ENCODE measurements at regions not wholly inside any gene's neighbourhood (a gene's known extent, or its start where the extent isn't known, plus 50 kb on each side); places are given as distances from the start of the nearest gene placed in this dataset.

DNA sequence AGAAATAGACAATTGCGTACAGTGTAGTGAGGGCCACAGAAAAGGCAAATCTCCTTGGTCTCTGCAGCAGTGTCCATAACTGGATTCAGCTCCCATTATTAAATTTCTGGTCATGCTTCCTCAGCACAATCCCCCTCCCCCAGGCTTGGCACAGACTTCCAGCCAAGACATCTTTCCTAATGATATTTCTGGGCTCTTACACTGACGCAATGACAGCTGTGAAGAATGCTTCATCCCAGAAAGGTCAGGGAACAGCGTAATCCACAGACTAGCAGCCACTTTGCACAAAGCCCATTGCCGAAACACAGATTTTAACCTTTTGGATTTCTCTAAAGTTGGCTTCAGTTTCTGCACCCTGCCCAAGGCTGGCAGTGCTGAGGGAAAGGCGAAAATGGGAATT lies 597.6 kb upstream of the CPEB2 start:
- peaks cover 15% of the 10 kb centered on the region for H3K9me3 Mint-ChIP-seq
- Histone ChIP-seq H3K4me1 (ENCODE audit: insufficient read depth) (peaks cover 9% of the 10 kb centered on the region; the same call in 1 of the 2 replicates), H3K4me3 (no peak overlapping the region), H3K79me2 (replicated peaks; ENCODE audit: insufficient read depth) (no peaks in the 10 kb centered on the region), H3K27ac (ENCODE audit: low read depth) (no peak overlapping the region), H3K36me3 (ENCODE audit: insufficient read depth) (no peaks in the 10 kb centered on the region), H3F3A (replicated peaks; ENCODE audit: low read depth) (no peaks in the 10 kb centered on the region), H3K27me3 (ENCODE audit: insufficient read depth) (no peaks in the 10 kb centered on the region), H4K20me1 (replicated peaks; ENCODE audit: insufficient read depth) (no peaks in the 10 kb centered on the region), H2AFZ (no peak overlapping the region), H3K9me2 (ENCODE audit: insufficient read depth) (peaks cover 18% of the 10 kb centered on the region; the same call in 1 of the 2 replicates), H3K4me2 (no peak overlapping the region)
- H3K4me1 Mint-ChIP-seq: peaks cover 25% of the 10 kb centered on the region
- peaks cover 16% of the 10 kb centered on the region for H3K36me3 Mint-ChIP-seq (ENCODE audit: low read depth)
- H3K27ac Mint-ChIP-seq: no peak overlapping the region
- TF ChIP-seq, protein P1, sequence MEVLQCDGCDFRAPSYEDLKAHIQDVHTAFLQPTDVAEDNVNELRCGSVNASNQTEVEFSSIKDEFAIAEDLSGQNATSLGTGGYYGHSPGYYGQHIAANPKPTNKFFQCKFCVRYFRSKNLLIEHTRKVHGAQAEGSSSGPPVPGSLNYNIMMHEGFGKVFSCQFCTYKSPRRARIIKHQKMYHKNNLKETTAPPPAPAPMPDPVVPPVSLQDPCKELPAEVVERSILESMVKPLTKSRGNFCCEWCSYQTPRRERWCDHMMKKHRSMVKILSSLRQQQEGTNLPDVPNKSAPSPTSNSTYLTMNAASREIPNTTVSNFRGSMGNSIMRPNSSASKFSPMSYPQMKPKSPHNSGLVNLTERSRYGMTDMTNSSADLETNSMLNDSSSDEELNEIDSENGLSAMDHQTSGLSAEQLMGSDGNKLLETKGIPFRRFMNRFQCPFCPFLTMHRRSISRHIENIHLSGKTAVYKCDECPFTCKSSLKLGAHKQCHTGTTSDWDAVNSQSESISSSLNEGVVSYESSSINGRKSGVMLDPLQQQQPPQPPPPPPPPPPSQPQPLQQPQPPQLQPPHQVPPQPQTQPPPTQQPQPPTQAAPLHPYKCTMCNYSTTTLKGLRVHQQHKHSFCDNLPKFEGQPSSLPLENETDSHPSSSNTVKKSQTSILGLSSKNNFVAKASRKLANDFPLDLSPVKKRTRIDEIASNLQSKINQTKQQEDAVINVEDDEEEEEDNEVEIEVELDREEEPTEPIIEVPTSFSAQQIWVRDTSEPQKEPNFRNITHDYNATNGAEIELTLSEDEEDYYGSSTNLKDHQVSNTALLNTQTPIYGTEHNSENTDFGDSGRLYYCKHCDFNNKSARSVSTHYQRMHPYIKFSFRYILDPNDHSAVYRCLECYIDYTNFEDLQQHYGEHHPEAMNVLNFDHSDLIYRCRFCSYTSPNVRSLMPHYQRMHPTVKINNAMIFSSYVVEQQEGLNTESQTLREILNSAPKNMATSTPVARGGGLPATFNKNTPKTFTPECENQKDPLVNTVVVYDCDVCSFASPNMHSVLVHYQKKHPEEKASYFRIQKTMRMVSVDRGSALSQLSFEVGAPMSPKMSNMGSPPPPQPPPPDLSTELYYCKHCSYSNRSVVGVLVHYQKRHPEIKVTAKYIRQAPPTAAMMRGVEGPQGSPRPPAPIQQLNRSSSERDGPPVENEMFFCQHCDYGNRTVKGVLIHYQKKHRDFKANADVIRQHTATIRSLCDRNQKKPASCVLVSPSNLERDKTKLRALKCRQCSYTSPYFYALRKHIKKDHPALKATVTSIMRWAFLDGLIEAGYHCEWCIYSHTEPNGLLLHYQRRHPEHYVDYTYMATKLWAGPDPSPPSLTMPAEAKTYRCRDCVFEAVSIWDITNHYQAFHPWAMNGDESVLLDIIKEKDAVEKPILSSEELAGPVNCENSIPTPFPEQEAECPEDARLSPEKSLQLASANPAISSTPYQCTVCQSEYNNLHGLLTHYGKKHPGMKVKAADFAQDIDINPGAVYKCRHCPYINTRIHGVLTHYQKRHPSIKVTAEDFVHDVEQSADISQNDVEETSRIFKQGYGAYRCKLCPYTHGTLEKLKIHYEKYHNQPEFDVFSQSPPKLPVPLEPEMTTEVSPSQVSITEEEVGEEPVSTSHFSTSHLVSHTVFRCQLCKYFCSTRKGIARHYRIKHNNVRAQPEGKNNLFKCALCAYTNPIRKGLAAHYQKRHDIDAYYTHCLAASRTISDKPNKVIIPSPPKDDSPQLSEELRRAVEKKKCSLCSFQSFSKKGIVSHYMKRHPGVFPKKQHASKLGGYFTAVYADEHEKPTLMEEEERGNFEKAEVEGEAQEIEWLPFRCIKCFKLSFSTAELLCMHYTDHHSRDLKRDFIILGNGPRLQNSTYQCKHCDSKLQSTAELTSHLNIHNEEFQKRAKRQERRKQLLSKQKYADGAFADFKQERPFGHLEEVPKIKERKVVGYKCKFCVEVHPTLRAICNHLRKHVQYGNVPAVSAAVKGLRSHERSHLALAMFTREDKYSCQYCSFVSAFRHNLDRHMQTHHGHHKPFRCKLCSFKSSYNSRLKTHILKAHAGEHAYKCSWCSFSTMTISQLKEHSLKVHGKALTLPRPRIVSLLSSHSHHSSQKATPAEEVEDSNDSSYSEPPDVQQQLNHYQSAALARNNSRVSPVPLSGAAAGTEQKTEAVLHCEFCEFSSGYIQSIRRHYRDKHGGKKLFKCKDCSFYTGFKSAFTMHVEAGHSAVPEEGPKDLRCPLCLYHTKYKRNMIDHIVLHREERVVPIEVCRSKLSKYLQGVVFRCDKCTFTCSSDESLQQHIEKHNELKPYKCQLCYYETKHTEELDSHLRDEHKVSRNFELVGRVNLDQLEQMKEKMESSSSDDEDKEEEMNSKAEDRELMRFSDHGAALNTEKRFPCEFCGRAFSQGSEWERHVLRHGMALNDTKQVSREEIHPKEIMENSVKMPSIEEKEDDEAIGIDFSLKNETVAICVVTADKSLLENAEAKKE (CRISPR knock-in tag; IDR thresholded peaks at IDR 0.05): no peak
- TF ChIP-seq, protein P2, sequence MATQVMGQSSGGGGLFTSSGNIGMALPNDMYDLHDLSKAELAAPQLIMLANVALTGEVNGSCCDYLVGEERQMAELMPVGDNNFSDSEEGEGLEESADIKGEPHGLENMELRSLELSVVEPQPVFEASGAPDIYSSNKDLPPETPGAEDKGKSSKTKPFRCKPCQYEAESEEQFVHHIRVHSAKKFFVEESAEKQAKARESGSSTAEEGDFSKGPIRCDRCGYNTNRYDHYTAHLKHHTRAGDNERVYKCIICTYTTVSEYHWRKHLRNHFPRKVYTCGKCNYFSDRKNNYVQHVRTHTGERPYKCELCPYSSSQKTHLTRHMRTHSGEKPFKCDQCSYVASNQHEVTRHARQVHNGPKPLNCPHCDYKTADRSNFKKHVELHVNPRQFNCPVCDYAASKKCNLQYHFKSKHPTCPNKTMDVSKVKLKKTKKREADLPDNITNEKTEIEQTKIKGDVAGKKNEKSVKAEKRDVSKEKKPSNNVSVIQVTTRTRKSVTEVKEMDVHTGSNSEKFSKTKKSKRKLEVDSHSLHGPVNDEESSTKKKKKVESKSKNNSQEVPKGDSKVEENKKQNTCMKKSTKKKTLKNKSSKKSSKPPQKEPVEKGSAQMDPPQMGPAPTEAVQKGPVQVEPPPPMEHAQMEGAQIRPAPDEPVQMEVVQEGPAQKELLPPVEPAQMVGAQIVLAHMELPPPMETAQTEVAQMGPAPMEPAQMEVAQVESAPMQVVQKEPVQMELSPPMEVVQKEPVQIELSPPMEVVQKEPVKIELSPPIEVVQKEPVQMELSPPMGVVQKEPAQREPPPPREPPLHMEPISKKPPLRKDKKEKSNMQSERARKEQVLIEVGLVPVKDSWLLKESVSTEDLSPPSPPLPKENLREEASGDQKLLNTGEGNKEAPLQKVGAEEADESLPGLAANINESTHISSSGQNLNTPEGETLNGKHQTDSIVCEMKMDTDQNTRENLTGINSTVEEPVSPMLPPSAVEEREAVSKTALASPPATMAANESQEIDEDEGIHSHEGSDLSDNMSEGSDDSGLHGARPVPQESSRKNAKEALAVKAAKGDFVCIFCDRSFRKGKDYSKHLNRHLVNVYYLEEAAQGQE (IDR thresholded peaks at IDR 0.05; ENCODE audit: unreplicated experiment): no peak
- ATAC-seq (no peak), DNase-seq (ENCODE audit: low spot score) (no peak)
- no peak overlapping the region for H3K4me3 Mint-ChIP-seq
- peaks cover 4% of the 10 kb centered on the region for H3K27me3 Mint-ChIP-seq (ENCODE audit: insufficient read depth, low read depth, poor library complexity)

Data from GM23338 (cell line).